ENCODE measurements at regions not wholly inside any gene's neighbourhood (a gene's known extent, or its start where the extent isn't known, plus 50 kb on each side); places are given as distances from the start of the nearest gene placed in this dataset.

DNA sequence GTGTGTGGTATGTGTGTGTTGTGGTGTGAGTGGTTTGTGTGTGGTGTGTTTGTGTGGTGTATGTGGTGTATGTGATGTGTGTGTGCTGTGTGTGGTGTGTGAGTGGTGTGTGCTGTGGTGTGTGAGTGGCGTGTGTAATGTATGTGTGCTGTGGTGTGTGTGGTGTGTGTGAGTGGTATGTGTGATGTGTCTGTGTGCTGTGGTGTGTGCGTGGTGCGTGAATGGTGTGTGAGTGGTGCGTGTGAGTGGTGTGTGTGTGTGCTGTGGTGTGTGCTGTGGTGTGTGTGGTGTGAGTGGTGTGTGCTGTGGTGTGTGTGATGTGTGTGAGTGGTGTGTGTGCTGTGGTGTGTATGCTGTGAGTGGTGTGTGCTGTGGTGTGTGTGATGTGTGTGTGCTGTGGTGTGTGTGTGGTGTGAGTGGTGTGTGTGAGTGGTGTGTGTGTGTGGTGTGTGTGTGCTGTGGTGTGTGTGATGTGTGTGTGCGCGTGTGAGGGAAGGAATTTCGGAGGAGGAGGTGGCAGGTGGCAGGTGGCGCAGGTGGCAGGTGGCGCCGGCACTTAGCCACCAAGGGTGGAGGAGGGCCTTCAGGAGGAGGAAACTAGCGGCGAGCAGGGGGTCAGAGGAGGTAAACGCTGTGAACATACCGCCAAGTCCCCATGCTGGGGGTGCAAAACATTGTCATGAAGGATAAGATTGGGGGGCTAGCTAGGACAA lies 191.8 kb downstream of the MELK start:
- peak; percentile 57 for DNase-seq (ENCODE audit: low spot score)

GRCh38 chr9:36765077-36765390 lies 192.3 kb downstream of the MELK start:
- DNase-seq (ENCODE audit: low spot score): no peak

DNA sequence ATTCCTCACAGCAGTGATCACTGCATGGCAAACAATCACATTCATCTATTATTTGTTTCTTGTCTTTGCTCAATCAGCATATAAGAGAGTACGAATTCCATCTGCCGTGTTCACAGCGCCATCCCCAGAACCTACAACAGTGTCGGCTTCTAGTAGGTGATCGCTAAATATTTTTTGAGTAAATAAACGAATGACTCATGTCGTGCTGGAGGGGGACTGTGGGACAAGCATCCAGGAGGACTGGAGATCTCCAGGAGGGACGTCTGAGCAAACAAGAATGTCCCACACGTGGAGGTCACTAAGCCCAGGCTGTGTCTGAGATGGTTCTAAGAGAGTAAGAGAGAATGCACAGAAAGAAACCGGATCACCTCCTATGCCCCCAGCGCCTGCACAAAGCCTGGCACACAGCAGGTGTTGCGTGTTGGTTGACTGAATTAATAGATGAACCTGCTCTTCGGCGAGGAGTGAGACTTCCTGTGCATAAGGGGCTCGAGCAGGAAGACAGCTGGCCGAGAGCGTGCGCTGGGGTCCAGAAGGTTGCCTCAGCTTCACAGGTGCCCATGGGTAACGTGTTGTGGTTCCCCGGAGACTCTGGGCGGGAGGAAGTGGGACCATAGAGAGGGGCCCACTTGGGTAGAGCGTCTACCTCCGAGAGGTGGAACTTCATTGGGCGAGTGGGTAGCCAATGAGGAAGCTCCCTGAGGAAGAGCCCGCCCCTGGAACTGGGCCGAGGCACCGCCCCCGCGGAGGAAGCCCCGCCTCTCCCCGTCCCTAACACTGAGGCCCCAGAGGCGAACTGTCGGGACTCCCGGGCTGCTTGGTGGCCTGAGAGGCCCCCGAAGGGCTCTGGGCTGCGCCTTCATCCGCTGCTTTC lies 193.0 kb downstream of the MELK start:
- DNase-seq (ENCODE audit: low spot score): peak; percentile 100

GRCh38 chr9:36768677-36769076 lies 196.0 kb downstream of the MELK start:
- DNase-seq (ENCODE audit: low spot score): no peak

DNA sequence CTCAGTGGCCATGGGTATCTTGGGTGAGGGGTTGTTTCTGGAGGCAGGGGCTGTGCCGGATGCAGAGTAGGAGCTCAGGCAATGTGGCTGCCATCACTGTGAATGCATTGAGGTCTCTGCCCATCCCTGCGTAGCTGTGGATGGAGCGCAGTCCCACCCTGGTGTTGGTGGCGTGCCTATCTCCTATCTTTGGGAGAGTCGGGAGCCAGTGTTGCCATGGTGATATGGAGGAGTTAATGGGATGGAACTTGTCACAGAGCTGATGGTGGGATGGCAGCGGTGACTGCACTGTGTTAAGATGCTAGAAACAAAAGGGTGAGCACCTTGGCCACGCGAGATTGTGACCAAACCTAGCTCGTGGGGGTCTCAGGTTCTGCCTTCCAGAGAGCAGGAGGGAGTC lies 197.3 kb downstream of the MELK start:
- no peak for DNase-seq (ENCODE audit: low spot score)

DNA sequence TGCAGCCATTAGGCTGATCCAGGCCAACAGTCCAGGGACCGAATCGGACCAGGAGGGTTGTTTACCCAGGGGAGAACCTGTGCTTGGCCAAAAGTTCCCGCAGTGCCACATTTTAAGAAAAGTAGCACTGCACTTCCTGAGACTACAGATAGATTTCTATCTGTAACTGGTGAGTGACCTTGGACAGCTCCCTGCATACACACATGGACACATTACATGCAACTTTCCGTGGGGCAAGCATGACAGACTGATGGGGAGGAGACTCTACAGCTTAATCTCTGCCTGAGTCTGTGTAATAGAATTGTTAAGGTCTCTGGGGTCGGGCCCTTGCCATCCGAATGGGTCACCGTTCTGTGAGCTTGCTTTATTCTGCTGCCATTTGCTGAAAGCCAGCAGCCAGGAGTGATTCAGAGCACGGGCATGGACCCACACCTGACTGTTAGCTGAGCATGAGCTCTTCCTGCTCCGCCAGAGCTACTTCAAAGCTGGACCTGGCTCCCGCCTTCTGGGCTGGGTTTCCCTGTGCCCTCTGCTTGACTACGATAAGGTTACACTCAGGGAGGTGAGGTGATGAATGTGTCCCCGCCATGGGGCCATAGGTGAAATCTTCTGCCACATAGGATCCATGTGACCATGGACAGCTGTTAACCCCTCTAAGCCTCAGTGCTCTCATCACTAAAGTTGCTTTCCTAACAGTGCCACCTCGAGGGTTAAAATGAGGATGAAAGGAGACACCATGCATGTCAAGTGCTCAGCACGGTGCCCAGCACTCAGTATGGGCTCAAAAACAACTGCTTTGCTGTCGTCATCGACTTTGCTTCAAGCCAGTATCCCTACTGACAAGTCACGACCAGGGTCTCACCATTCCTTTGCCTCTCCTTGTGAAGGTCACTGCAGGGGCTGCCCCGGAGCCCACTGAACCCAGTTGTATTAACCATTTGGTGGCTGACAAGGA lies 200.0 kb downstream of the MELK start:
- peak; percentile 30 for DNase-seq (ENCODE audit: low spot score)

DNA sequence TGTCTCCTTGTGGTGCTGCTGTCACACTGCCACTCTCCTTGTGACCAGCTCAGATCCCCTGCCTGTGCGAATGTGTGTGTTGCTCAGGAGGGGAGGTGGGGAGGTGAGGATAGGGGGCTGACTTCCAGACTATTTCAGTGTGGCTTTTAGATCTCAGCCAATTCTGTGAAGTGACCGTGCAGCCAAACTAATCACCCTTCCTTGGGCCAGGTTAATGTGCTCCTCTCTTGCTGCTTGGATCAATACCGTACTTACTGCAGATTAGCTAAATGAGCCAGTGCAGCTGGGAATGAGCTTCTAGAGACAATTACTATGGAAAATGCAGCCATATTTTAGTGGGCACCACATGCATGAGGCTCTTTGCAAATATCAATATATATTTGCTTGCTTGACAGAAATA lies 206.0 kb downstream of the MELK start:
- DNase-seq (ENCODE audit: low spot score): no peak

GRCh38 chr9:36779582-36779981 lies 206.9 kb downstream of the MELK start:
- DNase-seq (ENCODE audit: low spot score): no peak

DNA sequence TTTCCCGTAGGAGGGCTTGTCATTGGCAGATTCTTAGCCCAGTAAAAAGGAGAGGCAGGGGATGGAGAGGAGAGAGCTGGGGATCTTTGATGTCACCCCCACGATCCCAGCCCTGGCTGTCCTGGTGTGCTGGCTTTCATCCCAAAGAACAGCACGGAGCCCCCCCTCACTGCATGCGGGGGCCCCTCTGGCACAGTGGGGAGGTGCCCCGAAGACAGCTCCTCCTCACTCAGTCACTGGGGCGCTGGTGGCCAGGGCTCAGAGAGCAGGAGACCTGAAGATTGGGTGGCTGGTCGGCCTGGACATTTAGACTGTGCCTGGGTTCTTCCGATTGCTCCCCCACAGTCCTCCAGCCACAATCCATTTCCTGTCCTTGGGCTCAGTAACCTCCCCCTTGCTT lies 207.5 kb downstream of the MELK start:
- DNase-seq (ENCODE audit: low spot score): no peak

- DNase-seq (ENCODE audit: low spot score): no peak
Observed at GRCh38 chr9:36781533-36781932, 208.8 kb downstream of the MELK start.
